GM18867 (cell line): ENCODE measurements at regions not wholly inside any gene's neighbourhood (a gene's known extent, or its start where the extent isn't known, plus 50 kb on each side); places are given as distances from the start of the nearest gene placed in this dataset.
"Not testable (repeated sequence)": the region's sequence is repeated elsewhere in the genome, so short reads cannot be mapped to it uniquely, and the experiment has no call there.

Experiments
- ATAC-seq: cut with Tn5 transposase; IDR thresholded peaks from one replicate; pipeline ENCODE4 v1.9.1; 2021; ENCODE audit warnings: mild to moderate bottlenecking, moderate library complexity; ENCODE audit not compliant: unreplicated experiment

DNA sequence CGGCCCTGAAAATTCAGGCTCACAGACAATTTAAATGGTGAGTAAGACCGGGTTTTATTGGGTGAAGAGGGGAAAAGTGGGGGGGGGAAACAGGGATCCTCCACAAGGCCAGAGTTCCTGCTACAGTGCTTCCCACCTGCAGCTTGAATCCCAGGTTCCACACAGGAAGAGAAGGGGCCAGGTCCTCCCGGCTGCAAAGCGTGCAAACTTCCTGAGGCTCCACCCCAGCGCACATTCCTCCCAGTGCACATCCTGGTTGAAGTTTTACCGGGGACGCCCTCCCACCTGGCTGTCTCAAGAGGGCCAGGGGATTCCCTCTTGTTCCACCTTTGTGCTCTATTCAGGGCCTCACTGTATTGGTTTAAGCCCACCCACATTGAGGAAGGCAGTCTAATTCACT is 347.7 kb upstream of the REG3G start:
- ATAC-seq, result no peak

DNA sequence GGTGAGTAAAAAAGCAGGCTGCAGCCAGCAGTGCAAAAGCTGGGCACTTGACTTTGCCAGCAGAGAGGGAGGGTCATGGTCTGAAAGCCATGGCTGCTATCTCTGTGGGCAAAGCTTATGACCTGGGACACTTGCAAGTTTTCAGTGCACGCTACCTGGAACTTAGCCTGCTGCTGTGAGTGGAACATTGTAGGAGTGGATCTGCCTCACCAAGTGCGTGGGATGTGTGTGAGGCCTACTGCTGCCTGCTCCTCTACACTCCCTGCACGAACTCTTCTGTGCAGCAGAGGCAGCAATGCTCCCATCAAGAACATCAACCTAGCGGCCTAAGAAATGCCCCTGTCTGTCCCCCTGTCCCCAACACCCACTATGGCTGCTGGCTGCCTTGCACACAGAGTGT is 344.1 kb upstream of the REG3G start:
- ATAC-seq, result no peak

DNA sequence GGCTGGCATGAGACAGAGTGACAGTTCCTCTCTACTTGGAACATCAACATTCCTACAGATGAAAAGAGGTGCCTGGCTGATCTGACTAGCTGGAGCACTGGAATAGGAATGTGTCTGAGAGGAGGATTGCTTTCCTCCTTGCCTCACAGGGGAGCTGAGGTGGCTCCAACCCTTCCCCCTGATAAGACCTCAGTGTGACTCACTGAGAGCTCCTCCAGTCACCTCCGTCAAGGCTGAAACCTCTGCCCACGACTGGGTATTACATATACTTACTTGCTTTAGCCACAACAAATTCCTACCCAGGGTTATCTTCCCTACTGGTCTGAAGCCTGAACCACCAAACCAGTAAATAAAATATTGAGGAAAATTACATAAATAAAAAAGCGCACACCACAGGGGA is 342.7 kb upstream of the REG3G start:
- no peak for ATAC-seq

DNA sequence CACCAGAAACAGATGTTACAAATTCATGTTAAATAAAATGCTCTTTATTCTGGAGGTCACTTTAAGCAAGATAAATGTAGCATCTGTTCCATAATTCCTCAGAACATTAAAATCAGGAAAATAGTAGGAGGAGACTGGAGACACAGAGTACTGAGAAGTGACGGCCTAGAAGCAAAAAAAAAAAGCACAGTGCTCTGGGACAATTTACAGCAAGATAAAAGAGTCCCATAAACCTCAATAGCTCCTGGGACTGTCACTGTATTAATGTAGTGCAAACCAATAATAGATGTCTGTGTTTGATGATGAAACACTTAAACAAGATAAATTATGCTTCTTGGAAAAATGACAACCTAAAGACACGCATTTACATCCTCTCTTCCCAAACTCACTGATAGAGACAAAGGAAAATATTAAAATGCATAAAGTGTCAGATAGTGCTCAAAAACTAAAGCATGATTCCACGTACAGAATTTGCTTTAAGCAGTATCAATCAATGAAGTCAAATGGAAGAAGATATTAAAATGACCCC is 338.8 kb upstream of the REG3G start:
- no peak for ATAC-seq

DNA sequence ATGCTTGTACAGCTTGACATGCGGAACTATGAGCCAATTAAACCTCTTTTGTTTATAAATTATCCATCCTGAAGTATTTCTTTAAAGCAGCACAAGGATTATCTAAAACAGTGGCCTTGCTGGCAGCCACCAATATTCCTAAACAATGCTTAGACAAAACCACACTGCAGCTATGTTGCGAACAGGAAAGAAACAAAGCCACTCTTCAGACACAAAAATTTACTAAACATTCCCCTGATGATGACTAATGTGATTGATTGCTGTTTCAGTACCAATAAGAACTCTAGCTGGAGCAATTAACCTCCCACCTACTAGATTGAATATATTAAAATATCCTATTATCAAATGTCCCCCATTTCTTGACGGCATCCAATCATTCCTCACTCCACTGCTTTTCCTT is 325.8 kb upstream of the REG3G start:
- no peak for ATAC-seq

DNA sequence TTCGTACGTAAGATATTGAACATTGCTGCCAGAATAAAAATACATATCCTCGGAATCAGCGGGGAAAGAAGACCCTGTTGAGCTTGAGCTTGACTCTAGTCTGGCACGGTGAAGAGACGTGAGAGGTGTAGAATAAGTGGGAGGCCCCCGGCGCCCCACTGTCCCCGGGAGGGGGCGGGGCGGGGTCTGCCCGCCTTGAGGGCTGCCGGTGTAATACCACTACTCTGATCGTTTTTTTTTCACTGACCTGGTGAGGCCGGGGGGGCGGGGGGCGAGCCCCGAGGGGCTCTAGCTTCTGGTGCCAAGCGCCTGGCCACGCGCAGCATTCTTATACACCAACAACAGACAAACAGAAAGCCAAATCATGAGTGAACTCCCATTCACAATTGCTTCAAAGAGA is 324.0 kb upstream of the REG3G start:
- no peak for ATAC-seq

DNA sequence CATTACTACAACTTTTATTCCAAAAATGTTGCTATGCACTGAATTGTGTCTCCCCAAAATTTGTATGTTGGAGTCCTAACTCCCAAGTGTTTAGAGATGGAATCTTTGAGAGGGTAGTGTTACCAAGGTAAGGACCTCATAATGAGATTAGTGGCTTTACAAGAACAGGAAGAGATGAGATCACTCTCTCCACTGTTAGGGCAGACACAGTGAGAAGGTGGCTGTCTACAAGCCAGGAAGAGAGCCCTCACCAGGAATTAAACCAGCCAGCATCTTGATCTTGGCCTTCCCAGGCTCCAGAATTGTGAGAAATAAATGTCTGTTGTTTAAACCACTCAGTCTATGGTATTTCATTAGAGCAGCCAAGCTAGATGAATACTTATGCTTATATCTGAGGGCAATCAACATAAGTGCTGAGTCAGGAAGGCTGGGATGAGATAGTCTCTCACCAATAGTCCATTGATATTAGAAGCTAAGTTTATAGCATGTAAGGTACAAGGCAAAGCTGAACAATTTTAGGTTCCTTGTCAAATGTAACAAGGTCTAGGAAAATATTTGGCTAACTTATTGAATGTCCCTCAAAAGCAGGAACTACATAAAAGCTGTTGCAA is 317.6 kb upstream of the REG3G start:
- ATAC-seq, result no peak

DNA sequence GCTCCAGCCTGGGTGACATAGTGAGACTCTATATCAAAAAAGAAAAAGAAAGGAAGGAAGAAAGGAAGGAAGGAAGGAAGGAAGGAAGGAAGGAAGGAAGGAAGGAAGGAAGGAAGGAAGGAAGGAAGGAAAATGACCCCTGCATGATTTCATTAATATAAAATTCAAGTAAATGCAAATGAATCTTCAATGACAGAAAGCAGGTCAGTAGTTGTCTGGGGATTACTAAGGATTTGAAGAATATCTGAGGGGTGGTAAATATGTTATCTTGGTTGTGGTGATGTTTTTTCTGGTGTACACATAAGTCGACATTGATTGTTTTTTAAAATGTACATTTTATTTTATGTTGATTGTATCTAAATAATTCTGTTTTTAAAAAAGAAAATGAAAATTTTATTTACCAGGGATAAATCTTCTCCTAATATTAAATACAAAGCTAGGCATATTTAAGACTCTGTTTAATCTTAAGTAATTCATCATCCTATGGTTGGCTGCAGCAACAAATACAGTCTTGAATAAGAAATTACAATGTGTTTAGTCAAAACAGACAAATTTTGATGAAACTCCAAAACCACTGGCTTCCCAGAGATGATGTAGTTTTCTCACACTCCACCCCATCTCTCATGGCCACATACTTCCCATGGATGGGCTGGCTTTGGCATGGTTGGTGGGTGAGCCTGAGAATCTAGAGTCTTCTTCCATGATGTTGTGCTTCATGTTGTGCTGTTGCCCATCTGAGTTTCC is 314.7 kb upstream of the REG3G start:
- no peak for ATAC-seq

DNA sequence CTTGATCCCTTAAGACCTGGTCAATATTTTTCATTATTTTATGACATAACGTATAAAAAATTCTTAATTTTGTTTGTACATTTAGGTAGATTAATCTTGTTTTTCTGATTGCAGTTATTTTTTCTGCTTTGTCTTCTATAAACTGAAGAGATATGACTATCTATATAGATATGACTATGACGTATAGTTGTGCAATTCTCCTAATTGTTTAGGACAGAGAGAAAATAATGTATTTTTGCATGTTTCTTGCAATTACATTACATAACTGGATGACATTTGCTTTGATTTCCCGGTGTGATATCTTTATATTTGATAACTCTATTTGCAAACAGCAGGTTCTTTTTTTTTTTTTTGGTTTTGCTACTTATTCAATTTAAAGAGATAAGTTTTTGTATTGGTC is 310.2 kb upstream of the REG3G start:
- ATAC-seq, result no peak

DNA sequence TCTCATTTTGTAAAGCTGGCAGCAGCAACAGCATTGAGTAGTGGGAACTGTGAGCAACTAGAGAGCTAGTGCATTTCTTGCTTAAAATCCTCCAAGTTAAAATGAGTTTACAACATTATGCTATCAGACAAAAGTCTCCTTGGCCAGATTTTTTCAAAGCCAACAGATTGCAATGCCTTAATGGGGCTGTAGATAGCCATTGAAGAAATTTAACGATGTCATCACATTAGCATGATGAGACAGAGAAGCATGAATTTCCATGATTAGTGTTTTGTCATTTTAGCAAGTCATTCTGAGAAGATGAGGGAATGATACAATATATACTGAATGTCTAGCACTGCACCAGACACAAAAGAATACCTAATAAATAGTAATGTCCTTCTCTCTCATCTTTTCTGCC is 307.5 kb upstream of the REG3G start:
- ATAC-seq, result no peak

DNA sequence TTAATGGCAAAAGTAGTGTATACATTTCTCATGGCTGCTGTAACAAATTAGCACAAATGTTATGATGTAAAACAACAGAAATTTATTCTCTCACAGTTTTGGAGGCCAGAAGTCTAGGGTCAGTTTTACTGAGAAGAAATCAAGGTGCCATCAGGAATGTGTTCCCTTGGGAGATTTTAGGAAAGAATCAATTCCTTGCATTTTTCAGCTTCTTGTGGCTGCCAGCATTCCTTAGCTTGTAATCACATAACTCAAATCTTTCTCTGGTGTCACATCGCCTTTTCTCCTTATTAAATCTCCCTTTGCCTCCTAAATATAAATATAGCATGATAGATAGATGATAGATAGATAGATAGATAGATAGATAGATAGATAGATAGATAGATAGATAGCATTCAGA is 307.0 kb upstream of the REG3G start:
- ATAC-seq, result no peak

DNA sequence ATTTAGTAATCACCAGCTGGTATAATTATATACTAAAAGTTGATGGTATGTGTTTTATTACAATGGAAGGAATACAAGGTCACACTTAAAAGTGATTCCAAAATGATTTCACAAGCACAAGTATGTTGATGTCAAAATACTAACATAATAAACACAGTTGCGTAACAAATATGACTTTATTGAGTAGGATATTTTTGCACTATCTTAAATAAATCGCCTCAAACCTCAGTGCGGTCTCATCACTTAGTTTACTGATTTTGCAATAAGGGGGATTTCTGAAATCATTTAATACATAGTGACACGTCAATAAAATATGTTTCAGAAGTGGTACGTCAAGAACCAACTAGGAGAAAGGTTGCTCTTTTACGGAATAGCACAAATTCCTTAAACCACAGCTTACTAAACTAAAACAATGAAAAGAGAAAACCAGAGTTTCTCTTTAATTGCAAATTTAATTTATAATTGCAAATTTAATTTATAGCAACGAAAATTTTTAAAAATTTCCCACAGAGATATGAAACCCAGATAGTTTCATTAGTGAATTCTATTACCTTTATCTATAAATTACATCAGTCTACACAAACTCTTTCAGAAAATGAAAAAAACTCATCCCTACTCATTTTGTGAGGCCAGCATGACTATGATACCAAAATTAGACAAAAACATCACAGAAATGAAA is 304.0 kb upstream of the REG3G start:
- ATAC-seq, result no peak

DNA sequence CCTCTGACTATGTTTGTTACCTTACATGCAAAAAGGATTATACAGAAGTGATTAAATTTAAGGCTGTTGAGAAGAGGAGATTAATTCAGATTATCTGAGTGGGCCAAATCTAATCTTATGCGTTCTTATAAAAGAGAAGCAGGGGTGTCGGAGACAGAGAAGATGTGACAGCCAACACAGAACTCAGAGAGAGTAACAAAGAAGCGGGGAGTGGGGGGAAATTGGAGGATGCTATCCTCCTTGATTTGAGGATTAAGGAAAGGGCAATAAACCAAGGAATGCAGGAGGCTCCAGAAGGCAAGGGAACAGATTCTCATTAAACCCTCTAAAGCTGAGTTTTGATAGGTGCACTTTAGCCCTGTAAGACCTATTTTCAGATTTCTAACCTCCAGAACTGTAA is 291.3 kb upstream of the REG3G start:
- ATAC-seq, result no peak

DNA sequence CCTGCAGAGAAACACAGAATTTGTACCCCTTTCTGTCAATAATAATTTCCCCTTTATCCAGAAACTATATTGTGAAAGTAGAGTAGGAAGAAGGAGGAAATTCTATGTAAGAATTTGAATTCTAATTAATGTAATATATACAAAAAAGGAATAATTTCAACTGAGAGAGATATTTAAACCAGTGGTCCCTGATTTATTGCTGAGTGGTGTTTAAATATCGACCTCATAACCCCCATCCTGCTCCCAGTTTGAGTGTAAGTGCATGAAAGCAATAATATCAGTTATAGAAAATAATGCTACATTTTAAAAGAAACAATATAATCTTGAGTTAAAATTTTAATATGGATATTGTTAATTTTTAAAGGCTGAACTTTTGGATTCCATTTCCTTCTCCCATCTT is 286.2 kb upstream of the REG3G start:
- ATAC-seq, result no peak

DNA sequence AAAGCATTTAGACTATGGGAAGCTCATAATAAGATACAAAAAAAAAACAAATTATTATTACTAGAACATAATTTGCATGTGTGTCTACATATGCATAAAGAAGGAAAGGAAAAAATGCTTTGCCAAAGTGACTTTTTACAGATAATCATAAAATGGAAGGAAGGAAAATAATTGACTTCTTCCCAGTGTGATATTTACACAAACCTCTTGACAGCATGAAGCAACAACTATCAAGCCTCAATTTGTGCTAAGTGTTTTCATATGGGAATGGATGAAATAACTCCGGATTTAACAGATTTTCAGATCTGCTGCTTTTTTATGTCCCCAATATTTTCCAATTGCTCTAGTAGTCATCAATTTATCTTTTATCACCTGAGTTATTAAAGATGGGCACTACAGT is 275.9 kb upstream of the REG3G start:
- no peak for ATAC-seq

DNA sequence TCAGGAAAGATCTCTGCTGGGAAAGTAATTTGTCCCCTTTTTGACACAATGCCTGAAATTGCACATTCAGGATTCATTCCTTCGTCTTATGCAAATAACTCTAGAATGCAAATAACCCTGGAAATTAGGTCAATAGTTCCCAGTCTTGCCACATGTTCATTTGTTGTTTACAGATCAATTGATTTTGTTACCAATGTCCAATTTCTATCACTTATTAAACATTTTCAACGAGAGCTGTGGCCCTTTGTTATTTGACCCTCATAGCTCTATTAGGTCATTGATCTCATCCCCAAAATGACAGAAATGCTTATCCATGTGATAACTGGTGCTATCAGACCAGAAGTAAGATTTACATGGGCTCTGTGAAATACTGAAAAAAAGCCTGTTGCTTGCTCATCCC is 275.3 kb upstream of the REG3G start:
- no peak for ATAC-seq

DNA sequence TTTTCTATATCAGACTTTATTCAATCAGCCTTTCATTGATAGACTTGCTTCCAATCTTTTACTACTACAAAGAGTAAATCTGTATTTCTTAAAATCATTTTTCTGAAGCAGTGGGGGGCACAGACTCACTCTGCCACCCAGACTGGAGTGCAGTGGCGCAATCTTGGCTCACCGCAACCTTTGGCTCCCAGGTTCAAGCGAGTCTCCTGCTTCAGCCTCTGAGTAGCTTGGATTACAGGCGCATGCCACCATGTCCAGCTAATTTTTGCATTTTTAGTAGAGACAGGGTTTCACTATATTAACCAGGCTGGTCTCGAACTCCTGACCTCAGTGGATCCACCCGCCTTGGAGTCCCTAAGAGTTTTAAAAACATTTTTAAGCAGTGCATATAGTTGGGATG is 270.6 kb upstream of the REG3G start:
- no peak for ATAC-seq

DNA sequence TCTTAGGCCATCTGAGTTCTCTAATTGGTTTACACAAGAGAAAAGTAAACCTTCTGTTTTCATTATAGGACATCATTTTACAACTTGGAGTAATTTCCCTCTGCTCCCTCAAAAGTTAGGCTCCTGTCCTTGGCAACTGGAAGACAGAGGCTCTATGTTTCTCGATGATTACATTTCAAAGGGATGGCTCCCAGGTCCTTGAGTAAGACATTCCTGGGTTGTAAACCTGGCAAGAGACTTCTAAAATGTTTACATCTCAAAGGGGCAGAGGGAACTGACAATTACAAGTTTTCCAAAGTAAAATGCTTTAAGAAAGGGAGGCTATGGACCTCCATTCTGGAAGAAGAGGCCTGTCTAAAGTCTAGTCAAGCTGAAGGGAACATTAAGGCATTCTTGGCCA is 268.3 kb upstream of the REG3G start:
- no peak for ATAC-seq

DNA sequence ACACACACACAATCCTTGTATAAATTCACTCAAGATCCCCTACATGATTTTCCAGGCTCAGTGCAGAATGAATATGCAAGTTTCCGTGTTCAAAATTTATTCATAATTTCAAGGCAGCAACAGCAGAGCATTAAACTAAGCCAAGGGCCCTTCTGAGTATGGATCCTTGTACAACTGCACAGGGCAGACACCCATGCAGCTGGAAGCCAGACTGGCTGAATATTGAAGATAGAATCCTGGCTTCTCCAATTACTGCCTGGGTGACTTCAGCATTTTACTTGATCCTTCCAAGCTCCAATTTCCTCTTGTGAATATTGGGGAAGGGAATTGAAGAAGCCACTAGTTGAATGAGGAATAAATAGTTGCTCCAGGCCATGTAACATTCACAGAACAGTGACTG is 267.9 kb upstream of the REG3G start:
- no peak for ATAC-seq

DNA sequence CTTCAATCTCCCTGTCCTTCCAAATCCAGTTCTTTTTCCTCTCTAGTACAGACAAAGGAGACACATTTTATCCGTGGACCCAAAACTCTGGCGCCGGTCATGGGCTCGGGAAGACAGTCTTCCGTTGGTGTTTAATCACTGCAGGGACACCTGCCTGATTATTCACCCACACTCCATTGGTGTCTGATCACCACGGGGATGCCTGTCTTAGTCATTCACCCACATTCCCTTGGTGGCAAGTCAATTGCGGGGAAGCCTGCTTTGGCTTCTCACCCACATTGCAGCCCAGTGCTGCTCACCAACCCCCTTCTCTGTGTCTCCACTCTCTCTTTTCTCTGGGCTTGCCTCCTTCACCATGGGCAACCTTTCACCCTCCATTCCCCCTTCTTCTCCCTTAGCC is 266.7 kb upstream of the REG3G start:
- not testable (repeated sequence) for ATAC-seq

DNA sequence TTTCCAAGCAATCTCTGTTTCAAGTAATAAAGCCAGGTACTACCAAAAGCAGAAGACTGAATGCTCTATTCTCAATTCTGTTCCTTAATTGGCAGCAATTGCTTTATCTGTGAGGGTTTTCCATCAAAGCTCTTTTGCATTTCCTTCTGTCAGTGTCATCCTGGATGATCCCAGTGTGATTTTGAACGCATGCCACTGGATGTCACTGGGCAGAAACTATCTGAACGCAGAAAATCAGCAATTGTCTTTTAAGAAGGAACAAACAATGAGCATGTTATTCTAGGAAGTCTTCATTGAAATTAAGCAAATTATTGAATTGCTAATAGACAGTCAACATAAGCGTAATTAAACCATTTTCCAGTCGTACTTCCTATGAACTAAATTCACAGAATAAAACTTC is 259.0 kb upstream of the REG3G start:
- ATAC-seq, result no peak

DNA sequence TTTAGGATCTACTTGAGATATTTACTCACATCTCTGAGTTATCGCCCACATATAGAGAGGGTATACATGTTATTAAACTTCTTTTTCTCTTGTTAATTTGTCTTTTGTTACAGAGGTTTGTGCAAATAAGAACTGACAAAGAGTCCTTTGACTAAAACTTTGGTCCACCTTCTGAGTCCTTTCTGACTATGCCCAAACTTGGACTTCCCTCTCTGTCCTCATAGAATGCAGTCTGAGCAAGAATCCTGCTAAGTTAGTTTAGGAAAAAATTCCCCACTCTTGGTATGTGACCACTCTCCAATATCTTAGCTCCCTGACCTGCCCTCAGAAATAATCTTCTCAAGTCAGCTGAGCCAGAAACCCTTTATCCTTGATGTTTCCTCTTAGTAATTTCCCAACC is 257.5 kb upstream of the REG3G start:
- no peak for ATAC-seq
